OCI-LY7 (cell line): ENCODE measurements at regions not wholly inside any gene's neighbourhood (a gene's known extent, or its start where the extent isn't known, plus 50 kb on each side); places are given as distances from the start of the nearest gene placed in this dataset.
"Not testable (repeated sequence)": the region's sequence is repeated elsewhere in the genome, so short reads cannot be mapped to it uniquely, and the experiment has no call there.

Experiments
- BruUV-seq: library from RNA; stranded (reverse); fragments of 400-500 nt; replicated peaks from 2 replicates; lab custom pipeline; 2021; lab: Mats Ljungman, UMichigan
- CTCF ChIA-PET: fragments of 300-600 bp; sonication (Branson Sonifier 250); formaldehyde crosslinking; loops from one replicate; lab custom pipeline; 2022; ENCODE audit warnings: antibody characterized with exemption; ENCODE audit not compliant: unreplicated experiment; lab: Charles Lee
- POLR2A ChIA-PET: fragments of 300-600 bp; sonication (Branson Sonifier 250); formaldehyde crosslinking; loops from one replicate; lab custom pipeline; 2022; ENCODE audit warnings: antibody characterized with exemption; lab: Charles Lee
- DNase-seq: peaks from one replicate; pipeline ENCODE4 v3.0.0-alpha.2; 2015; ENCODE audit warnings: low spot score
- H2AFZ ChIP-seq: fragments of 200-600 bp; sonication (generic), shearing (Covaris generic); 2 replicates; pipeline ENCODE4 v1.6.1; 2014; ENCODE audit warnings: mild to moderate bottlenecking, antibody characterized with exemption, low read length, moderate library complexity
- H3K27ac ChIP-seq: fragments of 200-600 bp; sonication (generic); 2 replicates; pipeline ENCODE4 v1.5.1; 2014; ENCODE audit warnings: mixed run types, low read depth, mild to moderate bottlenecking, moderate library complexity, low read length, inconsistent platforms; ENCODE audit not compliant: poor library complexity, severe bottlenecking
- H3K36me3 ChIP-seq: fragments of 200-600 bp; sonication (generic); 2 replicates; pipeline ENCODE4 v1.6.1; 2014; ENCODE audit warnings: mild to moderate bottlenecking, antibody characterized with exemption, low read length, moderate library complexity, mixed read lengths; ENCODE audit not compliant: insufficient read depth
- H3K4me1 ChIP-seq: fragments of 200-600 bp; sonication (generic); 2 replicates; pipeline ENCODE4 v1.5.1; 2014; ENCODE audit warnings: mild to moderate bottlenecking, low read length; ENCODE audit not compliant: insufficient read depth, poor library complexity, severe bottlenecking
- H3K4me2 ChIP-seq: fragments of 200-600 bp; sonication (generic); 2 replicates; pipeline ENCODE4 v1.6.1; 2014; ENCODE audit warnings: mild to moderate bottlenecking, low read length
- H3K4me3 ChIP-seq: fragments of 200-600 bp; sonication (generic); 2 replicates; pipeline ENCODE4 v1.5.1; 2014; ENCODE audit warnings: mild to moderate bottlenecking, low read depth, low read length; ENCODE audit not compliant: poor library complexity, severe bottlenecking
- H3K79me2 ChIP-seq: fragments of 200-600 bp; sonication (generic); 2 replicates; pipeline ENCODE4 v1.6.1; 2016; ENCODE audit warnings: low read depth, mild to moderate bottlenecking, low read length, moderate library complexity, mixed read lengths; ENCODE audit not compliant: insufficient read depth
- H3K9me2 ChIP-seq: fragments of 200-600 bp; sonication (generic); 2 replicates; pipeline ENCODE4 v1.6.1; 2016; ENCODE audit warnings: mild to moderate bottlenecking, low read length, mixed read lengths; ENCODE audit not compliant: insufficient read depth
- H3K9me3 ChIP-seq: fragments of 200-600 bp; sonication (generic); 2 replicates; pipeline ENCODE4 v1.6.1; 2014; ENCODE audit warnings: mild to moderate bottlenecking, mixed run types, low read length, mixed read lengths
- H4K20me1 ChIP-seq: fragments of 200-600 bp; sonication (generic); 2 replicates; pipeline ENCODE4 v1.6.1; 2014; ENCODE audit warnings: mild to moderate bottlenecking, antibody characterized with exemption, low read length, moderate library complexity, mixed read lengths; ENCODE audit not compliant: insufficient read depth
- EZH2phosphoT487 ChIP-seq: fragments of 200-600 bp; sonication (generic); IDR thresholded peaks from 2 replicates; pipeline ENCODE4 v1.6.1; 2018; ENCODE audit warnings: low read depth, borderline replicate concordance, mild to moderate bottlenecking, mixed run types, antibody characterized with exemption, low read length, moderate library complexity, mixed read lengths
- intact Hi-C: fragments of 100-400 bp; cut with micrococcal nuclease; formaldehyde crosslinking; loops from one replicate; pipeline ENCODE4 v1.10.0; 2022; ENCODE audit not compliant: unreplicated experiment
- TF ChIP-seq, protein P1 (sequence below): fragments of 200-600 bp; sonication (generic); conservative IDR thresholded peaks from 2 replicates; pipeline ENCODE4 v1.5.1; 2014; ENCODE audit warnings: mild to moderate bottlenecking, antibody characterized with exemption, low read length, moderate library complexity, mixed read lengths

DNA sequence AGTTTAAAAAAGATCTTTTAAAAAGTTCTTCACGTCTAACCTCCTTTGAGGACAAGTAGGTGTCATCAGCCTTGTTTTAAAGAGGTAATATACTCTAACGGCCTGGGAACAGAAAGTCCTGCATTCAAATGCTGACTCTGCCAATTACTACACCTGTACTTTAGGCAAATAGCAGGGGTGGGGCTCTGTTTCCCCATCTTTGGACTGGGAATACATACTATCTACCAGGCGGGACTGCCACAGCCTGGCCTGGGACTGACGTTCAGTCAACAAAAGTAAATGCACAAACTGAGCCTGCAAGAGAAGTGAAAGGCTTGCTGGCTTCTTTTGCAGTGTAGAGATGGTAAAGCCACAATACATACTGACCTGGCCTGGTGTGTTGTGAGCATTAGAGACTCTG is 107.6 kb upstream of the SPATA12 start:
- Histone ChIP-seq H3K4me3 (no peak overlapping the region), H3K36me3 (no peaks in the 10 kb centered on the region), H3K4me2 (no peak overlapping the region), H4K20me1 (no peaks in the 10 kb centered on the region), H3K27ac (no peak overlapping the region), H3K9me2 (no peaks in the 10 kb centered on the region), H3K9me3 (no peaks in the 10 kb centered on the region), H2AFZ (no peak overlapping the region), H3K4me1 (peaks cover 9% of the 10 kb centered on the region), H3K79me2 (no peaks in the 10 kb centered on the region)
- CTCF ChIA-PET, result no interaction called here
- POLR2A ChIA-PET, result interaction anchor here (1.4 kb wide), 1 partner anchor 11 kb away, joined by 7 read pairs; no protein-coding TSS in a partner anchor
- intact Hi-C loops, result no loop called here
- TF ChIP-seq, protein P1, sequence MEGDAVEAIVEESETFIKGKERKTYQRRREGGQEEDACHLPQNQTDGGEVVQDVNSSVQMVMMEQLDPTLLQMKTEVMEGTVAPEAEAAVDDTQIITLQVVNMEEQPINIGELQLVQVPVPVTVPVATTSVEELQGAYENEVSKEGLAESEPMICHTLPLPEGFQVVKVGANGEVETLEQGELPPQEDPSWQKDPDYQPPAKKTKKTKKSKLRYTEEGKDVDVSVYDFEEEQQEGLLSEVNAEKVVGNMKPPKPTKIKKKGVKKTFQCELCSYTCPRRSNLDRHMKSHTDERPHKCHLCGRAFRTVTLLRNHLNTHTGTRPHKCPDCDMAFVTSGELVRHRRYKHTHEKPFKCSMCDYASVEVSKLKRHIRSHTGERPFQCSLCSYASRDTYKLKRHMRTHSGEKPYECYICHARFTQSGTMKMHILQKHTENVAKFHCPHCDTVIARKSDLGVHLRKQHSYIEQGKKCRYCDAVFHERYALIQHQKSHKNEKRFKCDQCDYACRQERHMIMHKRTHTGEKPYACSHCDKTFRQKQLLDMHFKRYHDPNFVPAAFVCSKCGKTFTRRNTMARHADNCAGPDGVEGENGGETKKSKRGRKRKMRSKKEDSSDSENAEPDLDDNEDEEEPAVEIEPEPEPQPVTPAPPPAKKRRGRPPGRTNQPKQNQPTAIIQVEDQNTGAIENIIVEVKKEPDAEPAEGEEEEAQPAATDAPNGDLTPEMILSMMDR, result no peak
- no peak for TF ChIP-seq EZH2phosphoT487
- DNase-seq, result no peak
- BruUV-seq, result no TSS peak

DNA sequence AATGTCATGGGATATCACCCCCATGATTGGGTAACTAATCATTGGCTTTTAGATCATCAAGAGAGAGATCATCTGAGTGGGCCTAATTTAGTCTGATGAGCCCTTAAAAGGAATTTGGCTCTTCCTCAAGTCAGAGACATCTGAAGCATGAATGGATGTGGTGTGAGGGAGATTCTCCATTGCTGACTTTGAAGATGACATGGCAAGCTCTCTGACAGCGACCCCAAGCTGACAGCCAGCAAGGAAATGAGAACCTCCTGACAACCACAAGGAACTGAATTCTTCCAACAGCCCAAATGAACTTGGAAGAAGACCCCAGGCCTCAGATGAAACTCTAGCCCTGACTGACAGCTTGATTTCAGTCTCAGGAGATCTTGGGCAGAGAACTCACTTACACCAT is 108.4 kb upstream of the SPATA12 start:
- CTCF ChIA-PET, result no interaction called here
- Histone ChIP-seq H3K9me3 (no peaks in the 10 kb centered on the region), H3K27ac (no peak overlapping the region), H4K20me1 (no peaks in the 10 kb centered on the region), H3K4me3 (no peak overlapping the region), H3K4me2 (no peak overlapping the region), H3K36me3 (no peaks in the 10 kb centered on the region), H2AFZ (no peak overlapping the region), H3K4me1 (peaks cover 9% of the 10 kb centered on the region), H3K79me2 (no peaks in the 10 kb centered on the region), H3K9me2 (no peaks in the 10 kb centered on the region)
- DNase-seq, result no peak
- BruUV-seq, result no TSS peak
- POLR2A ChIA-PET, result interaction anchor here (1.2 kb wide), 1 partner anchor 9 kb away, joined by 3 read pairs; no protein-coding TSS in a partner anchor
- intact Hi-C loops, result no loop called here
- TF ChIP-seq EZH2phosphoT487, result no peak
- TF ChIP-seq, protein P1, result no peak

DNA sequence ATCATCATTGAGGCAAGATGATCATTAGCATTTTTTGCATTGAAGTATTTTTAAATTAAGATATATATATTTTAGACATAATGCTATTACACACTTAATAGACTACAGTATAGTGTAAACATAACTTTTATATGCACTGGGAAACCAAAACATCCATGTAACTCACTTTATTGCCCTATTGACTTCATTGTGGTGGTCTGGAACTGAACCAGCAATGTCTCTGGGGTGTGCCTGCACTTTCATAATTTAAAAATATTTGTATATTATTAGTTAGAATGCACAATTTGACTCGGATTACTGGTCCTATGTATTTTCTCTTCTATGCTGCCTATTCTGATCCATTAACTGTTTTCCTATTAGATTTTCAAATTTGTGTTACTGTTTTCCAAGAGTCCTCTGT is 109.1 kb upstream of the SPATA12 start:
- TF ChIP-seq, protein P1, result no peak
- TF ChIP-seq EZH2phosphoT487, result no peak
- DNase-seq, result no peak
- Histone ChIP-seq H3K4me3 (no peak overlapping the region), H4K20me1 (no peaks in the 10 kb centered on the region), H3K4me2 (no peak overlapping the region), H3K9me2 (no peaks in the 10 kb centered on the region), H3K36me3 (no peaks in the 10 kb centered on the region; the same call in 1 of the 2 replicates), H3K27ac (no peak overlapping the region), H3K4me1 (peaks cover 9% of the 10 kb centered on the region), H3K9me3 (no peaks in the 10 kb centered on the region), H2AFZ (no peak overlapping the region), H3K79me2 (no peaks in the 10 kb centered on the region)
- ChIA-PET POLR2A (interaction anchor here (1.2 kb wide), 1 partner anchor 10 kb away, joined by 3 read pairs; no protein-coding TSS in a partner anchor), CTCF (no interaction called here)
- intact Hi-C loops, result no loop called here
- BruUV-seq, result no TSS peak

DNA sequence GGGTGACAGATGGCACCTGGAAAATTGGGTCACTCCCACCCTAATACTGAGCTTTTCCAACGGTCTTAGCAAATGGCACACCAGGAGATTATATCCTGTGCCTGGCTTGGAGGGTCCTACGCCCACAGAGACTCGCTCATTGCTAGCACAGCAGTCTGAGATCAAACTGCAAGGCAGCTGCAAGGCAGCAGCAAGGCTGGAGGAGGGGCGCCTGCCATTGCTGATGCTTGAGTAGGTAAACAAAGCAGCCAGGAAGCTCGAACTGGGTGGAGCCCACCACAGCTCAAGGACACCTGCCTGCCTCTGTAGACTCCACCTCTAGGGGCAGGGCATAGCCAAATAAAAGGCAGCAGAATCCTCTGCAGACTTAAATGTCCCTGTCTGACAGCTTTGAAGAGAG is 115.1 kb upstream of the SPATA12 start:
- H4K20me1 ChIP-seq, H3K36me3 ChIP-seq, BruUV-seq, CTCF ChIA-PET, H3K9me3 ChIP-seq, POLR2A ChIA-PET, H2AFZ ChIP-seq, H3K4me2 ChIP-seq, H3K9me2 ChIP-seq, H3K27ac ChIP-seq, H3K79me2 ChIP-seq, H3K4me3 ChIP-seq, intact Hi-C loops: not testable (repeated sequence)
- peak; percentile 38 for DNase-seq
- H3K4me1 ChIP-seq, result peaks cover 31% of the 10 kb centered on the region
